Suppressor macrophage treated with lipopolysaccharide for 1 hour (primary cell): ENCODE measurements at regions not wholly inside any gene's neighbourhood (a gene's known extent, or its start where the extent isn't known, plus 50 kb on each side); places are given as distances from the start of the nearest gene placed in this dataset.
"Not testable (repeated sequence)": the region's sequence is repeated elsewhere in the genome, so short reads cannot be mapped to it uniquely, and the experiment has no call there.

Source experiments
- DNase-seq, 3 donors: peaks; one replicate each; pipeline ENCODE4 v3.0.0-alpha.2; 2020 to 2022

DNA sequence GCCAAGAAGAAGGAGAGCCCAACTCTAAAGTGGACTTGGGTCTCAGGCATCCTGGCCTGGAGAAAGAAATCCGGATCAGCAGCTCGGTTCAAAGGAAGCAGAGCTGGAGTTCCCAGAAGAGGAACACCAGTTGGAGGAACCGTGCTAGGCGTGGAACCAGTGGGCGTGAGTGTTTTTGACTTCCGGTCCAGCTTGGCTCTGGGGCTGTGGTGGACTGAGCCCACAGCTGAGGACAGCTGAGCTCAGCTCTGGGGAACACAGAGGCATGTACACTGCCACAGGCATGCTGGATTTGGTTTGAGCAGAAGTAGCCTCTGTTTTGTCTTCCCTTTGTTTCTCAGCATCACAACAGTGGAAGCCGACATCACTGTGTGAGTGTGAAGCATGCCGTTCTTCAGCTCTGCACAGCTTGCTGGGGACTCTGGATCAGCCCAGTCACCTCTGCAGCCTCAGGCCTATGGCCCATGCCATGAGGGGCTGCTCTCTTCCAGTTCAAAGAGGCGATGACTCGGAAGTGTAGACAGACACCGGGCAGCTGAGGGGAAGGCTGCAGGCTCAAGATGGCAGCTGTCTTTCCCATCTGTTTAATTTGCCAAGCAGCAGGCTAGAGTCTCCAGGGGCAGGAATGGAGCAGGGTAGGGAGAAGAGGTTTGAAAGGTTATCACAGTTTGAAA is 185.8 kb upstream of the UBE3A start:
- no peak for DNase-seq

DNA sequence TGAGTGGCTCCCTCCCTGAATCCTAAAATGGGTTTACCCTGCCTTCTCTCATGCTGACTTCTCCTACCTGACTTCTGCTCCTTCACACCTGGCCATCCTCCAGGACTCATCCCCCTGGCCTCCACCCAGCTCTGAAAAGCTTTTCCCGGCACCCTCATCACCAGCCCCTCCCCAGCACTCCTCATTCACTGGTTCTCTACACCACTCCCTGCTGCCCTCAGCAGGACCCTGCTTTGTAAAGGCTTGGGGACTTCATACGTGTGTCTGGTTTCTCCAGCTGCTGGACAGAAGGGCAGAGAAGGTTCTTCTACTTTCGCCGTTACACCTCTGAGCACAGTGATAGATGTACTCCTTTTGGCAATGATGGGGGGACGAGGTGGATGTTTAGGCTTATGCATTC is 184.9 kb upstream of the UBE3A start:
- no peak for DNase-seq

- no peak for DNase-seq
These were observed 181.6 kb upstream of the UBE3A start for GRCh38 chr15:25620466-25620865.

GRCh38 chr15:25619761-25620160 is 180.9 kb upstream of the UBE3A start:
- DNase-seq, result no peak

DNA sequence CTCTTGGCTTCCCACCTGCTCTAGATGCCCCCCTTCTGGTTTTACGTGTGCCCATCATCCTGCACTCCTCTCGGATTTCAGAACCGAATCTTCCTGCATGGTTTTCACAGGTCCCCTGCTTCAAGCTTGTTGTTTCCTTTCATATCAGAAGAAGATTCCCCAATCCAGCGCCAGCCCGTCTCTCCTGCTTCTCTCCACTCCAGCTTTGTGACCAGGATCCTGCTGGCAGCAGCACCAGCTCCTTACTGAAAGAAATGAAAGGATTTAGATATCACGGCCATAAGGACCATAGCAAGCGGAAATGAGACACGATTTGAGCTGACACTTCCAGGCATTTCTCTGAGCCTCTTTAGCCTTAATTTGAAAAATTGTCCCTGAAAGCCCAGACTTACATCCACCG is 180.3 kb upstream of the UBE3A start:
- DNase-seq, result no peak

GRCh38 chr15:25618161-25618560 is 179.3 kb upstream of the UBE3A start:
- no peak for DNase-seq

DNA sequence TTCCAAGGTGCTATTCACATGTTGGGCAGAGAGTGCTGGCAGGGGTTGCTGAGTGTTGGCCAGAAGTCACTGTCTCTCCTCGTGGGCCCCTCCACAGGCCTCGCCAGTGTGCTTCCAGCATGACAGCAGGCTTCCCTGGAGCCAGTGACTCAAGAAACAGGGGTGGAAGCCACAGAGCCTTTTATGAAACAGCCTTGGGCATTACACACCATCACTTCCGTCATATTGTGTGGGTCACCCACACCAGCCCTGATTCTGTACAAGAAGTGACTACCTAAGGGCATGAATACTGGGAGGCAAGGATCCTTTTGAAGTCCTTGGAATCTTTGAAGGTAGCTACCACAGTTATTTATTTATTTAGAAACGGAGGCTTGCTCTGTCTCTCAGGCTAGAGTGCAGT is 177.6 kb upstream of the UBE3A start:
- no peak for DNase-seq

- no peak for DNase-seq
These were observed 174.3 kb upstream of the UBE3A start for GRCh38 chr15:25613134-25613533.

- no peak for DNase-seq
These were observed 172.8 kb upstream of the UBE3A start for GRCh38 chr15:25611603-25612002.

DNA sequence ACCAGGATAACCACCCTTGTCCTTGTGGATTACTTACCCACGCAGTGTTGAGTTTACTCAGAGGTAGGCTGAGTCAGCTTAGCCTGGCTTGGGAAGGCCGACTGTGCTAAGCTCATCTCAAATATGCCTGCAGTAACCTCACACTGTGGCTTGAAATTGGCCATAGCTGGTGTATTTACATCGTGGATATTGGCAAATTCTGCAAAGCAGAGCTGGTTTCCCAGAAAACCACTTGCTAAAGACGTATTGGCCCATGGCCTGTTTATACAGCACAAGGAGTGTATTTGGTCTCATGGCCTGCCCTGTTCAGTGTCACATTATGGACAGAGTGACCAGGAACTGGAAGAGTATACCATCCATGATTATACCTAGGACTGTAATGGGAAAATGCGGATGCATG is 170.5 kb upstream of the UBE3A start:
- DNase-seq, result no peak

- DNase-seq, result no peak
These were observed 170.1 kb upstream of the UBE3A start for GRCh38 chr15:25608926-25609325.

- no peak for DNase-seq
These were observed 166.3 kb upstream of the UBE3A start for GRCh38 chr15:25605151-25605550.

GRCh38 chr15:25600751-25601150 is 161.9 kb upstream of the UBE3A start:
- no peak for DNase-seq

- no peak for DNase-seq
These were observed 158.7 kb upstream of the UBE3A start for GRCh38 chr15:25597571-25597970.

DNA sequence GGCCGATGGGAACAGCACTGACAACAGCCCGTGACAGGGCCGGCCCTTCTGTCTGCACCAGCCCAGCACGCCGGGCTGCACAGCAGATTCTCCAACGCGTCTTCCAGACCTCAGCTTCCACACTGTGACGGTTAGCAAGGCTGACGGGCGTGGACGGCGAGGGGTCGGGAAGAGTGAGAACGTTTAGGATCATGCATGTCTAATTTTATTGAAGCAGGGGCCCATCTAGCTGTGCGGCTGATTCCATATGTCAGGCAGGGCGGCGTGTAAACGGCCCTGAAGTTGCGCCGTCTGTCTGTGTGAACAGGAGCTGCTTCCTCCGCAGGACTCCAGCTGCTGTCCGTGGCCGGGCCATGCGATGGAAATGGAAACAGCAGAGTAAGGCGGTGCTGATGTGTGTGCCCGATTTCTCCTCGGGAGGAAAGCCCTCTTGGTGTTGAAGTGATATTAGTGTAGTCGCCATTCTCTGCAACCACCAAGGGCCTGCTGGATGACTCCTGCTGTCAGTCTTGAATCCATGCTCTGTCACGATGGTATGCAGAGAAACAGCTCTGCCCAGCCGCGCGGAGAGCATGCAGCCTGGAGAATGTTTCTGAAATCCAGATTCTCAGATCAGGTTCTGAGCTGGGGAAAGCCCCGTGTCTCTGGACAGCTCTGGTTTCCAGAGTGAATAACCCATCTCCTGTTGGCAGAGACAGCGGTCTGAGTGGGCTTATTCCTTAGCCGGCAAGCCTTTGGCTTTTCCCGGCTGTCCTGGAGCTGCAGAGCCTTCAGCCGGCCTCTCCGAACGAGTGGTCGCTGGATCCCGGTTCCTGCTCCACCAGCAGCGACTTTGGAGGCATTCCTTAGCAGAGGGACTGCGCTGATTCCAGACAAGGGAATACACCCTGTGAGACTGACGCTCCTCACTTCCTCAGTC is 158.1 kb upstream of the UBE3A start:
- no peak for DNase-seq

DNA sequence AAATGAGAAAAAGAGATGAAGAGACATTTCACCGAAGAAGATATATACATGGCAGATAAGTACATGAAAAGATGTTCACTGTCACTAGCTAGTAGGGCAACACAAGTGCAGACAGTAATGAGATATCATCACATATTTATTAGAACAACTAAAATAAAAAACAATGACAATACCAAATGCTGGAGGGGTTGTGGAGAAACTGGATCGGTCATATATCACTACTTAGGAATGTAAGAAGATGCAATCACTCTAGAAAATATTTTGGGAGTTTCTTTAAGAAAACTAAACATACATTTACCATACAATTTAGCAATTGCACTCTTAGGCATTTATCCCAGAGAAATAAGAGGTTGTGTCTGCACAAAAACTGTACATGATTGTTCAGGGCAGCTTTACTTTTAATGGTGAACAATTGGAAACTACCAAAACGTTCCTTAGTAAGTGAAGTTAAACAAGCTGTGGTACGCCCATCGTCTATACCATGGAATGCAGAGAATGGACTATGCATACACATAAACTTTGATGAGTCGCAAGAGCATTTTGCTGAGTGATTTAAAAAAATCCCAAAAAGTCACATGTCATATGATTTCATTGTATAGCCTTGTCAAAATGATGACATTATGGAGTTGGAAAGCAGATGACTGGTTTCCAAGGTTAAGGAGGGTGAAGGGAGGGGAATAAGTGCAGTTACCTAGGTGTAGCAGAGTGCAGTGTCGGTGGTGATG is 149.0 kb upstream of the UBE3A start:
- DNase-seq, result no peak

DNA sequence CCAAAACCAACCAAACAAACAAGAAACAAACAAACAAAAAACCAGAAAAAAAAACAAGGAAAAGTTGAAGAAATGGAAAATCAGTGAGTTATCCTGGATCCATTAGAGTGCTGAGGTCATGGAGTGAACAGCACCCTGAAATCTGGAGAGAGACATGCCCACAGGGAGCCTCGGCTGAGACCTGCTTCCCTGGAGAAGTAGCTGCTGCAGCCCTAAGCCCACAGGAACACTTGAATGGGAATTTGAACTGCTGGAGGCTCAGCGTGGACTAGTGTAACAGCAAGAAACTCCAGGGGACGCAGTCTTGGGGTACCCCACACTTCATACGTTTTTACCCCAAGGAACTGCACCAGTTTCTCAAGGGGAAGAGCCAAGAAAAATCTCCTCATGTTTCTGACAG is 144.1 kb upstream of the UBE3A start:
- no peak for DNase-seq

DNA sequence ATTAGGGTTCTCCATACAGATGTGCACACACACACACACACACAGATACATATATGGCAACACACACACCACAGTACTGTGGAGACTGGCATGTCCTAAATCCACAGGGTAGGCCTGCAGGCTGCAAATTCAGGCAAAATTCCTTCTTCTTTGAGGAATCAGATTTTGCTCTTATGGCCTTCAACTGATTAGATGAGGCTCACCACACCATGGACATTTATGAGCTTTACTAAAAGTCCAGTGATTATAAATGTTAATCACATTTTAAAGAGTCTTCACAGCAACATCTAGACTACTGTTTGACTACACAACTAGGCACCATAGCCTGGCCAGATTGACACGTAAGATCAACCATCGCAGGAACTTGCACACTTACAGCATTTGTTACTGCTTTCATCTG is 140.3 kb upstream of the UBE3A start:
- DNase-seq, result no peak

GRCh38 chr15:25572191-25572590 is 133.4 kb upstream of the UBE3A start:
- no peak for DNase-seq

- DNase-seq, result no peak
These were observed 129.9 kb upstream of the UBE3A start for GRCh38 chr15:25568751-25569150.

GRCh38 chr15:25566545-25566944 is 127.7 kb upstream of the UBE3A start:
- not testable (repeated sequence) for DNase-seq

DNA sequence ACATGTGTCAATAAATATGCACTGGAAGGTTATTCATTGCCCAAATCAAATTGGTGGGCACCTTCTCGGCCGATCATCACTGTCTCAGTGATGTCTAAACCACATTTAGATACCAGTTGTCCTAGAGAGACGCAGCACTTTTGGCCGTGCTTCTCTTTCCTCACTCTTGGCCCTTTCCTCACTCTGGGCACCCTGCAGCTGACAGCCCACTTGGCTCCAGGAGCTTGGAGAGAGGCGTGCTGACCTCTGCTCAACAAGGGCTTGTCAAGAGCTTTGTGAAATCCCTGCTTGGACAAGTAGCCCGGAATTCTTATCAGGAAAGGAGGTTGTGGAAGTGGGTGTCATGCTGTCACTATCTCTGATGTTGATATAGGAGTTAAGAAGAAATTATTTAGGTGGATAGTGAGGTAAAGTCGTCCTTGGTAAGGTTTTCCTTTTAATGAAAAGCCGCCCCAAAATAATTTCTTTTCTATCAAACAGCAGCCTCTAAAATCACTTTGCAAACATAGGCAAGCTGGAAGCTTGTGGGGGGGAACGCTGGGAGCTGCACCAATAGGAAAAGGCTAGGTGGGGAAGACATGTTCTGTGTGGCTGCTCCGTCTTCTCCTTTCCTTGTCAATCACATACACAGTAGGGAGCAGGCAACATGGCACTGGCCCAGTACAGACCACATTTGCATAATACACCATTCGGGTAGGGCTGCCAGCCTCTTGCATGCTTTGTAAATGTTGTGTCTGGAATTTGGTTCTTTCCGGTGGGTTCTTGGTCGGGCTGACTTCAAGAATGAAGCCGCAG is 126.8 kb upstream of the UBE3A start:
- no peak for DNase-seq

DNA sequence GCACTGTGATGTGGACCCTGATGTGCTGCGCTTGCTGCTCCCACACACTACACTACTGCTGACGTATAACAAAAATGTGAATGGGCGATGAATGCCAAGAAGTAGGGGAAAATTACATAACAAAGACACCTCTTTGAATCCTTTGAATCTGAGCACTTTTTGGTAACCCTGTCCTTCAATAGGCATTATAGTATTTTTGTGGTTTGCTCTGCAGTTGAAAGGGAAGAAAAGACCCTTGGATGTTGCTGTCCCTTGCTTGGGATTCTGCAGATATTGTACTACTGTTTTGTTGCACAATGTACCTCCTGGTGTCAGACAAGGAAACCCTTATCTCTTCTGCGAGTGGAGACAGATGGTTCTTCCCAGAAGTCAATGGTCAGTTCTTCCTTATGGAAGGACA is 124.8 kb upstream of the UBE3A start:
- DNase-seq, result no peak
